ENCODE measurements at regions not wholly inside any gene's neighbourhood (a gene's known extent, or its start where the extent isn't known, plus 50 kb on each side); places are given as distances from the start of the nearest gene placed in this dataset.

DNA sequence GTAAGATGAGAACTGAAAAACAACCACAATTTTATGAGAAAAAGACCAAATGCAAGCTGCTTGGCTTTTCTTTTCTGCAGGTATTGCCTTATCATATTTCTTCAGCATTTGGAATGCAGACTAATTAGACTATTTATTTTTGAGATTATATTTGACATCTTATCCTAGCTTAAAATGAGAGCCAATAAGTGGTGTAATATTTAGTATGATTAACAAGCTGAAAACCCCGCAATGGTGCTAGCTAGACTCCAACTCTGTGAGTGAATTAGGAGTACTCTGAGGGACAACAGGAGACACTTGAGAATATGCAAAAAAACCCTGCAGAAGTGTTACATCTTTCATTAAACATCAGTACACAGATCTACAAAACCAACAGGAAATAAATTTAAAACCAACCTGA, 180.3 kb upstream of the MEOX2 start:
- Histone ChIP-seq H3K27ac (no peak overlapping the region), H3K4me3 (no peak overlapping the region), H3K27me3 (ENCODE audit: insufficient read depth in 3 of 3, low read length in 2 of 3) (no peaks in the 10 kb centered on the region), H3K36me3 (ENCODE audit: insufficient read depth in 1 of 2, low read depth in 1 of 2) (no peaks in the 10 kb centered on the region), H3K9me3 (no peaks in the 10 kb centered on the region), H3K4me1 (no peaks in the 10 kb centered on the region)
- DNase-seq (no peak), ATAC-seq (no peak)
- intact Hi-C loops (cut with DNase I) = no loop called here
- TF ChIP-seq, protein P1, sequence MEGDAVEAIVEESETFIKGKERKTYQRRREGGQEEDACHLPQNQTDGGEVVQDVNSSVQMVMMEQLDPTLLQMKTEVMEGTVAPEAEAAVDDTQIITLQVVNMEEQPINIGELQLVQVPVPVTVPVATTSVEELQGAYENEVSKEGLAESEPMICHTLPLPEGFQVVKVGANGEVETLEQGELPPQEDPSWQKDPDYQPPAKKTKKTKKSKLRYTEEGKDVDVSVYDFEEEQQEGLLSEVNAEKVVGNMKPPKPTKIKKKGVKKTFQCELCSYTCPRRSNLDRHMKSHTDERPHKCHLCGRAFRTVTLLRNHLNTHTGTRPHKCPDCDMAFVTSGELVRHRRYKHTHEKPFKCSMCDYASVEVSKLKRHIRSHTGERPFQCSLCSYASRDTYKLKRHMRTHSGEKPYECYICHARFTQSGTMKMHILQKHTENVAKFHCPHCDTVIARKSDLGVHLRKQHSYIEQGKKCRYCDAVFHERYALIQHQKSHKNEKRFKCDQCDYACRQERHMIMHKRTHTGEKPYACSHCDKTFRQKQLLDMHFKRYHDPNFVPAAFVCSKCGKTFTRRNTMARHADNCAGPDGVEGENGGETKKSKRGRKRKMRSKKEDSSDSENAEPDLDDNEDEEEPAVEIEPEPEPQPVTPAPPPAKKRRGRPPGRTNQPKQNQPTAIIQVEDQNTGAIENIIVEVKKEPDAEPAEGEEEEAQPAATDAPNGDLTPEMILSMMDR (IDR thresholded peaks at IDR 0.05) = no peak
- 63 to 78% (median 77%) methylated on average over 1 of the region's 1 CpG for WGBS, 3 donors

DNA sequence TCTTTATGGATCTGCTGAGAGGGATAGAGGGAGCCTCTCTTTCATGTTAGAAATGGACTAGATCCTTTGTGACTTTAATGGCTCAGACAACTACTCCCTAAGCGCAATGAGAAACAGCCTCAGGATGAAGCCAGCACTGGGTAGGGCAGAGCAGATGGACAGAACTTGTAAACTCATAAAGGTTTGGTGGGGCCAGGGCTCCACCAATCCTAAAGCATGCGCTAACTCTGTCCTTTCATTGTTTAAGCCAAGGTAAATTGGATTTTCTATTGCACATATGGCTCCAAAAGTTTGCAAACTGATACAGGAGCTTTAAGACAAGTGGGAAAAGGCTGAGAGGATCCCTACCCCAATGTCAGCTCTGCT, 178.1 kb upstream of the MEOX2 start:
- ATAC-seq = no peak
- TF ChIP-seq, protein P1 (IDR thresholded peaks at IDR 0.05) = no peak
- Histone ChIP-seq H3K27ac (no peak overlapping the region), H3K9me3 (no peaks in the 10 kb centered on the region), H3K4me3 (no peak overlapping the region), H3K36me3 (ENCODE audit: insufficient read depth in 1 of 2, low read depth in 1 of 2) (no peaks in the 10 kb centered on the region), H3K4me1 (no peaks in the 10 kb centered on the region), H3K27me3 (ENCODE audit: insufficient read depth in 3 of 3, low read length in 2 of 3) (no peaks in the 10 kb centered on the region)
- WGBS, 3 donors = 95 to 98% (median 98%) methylated on average over 2 of the region's 2 CpGs
- DNase-seq = no peak
- intact Hi-C loops (cut with DNase I) = no loop called here

DNA sequence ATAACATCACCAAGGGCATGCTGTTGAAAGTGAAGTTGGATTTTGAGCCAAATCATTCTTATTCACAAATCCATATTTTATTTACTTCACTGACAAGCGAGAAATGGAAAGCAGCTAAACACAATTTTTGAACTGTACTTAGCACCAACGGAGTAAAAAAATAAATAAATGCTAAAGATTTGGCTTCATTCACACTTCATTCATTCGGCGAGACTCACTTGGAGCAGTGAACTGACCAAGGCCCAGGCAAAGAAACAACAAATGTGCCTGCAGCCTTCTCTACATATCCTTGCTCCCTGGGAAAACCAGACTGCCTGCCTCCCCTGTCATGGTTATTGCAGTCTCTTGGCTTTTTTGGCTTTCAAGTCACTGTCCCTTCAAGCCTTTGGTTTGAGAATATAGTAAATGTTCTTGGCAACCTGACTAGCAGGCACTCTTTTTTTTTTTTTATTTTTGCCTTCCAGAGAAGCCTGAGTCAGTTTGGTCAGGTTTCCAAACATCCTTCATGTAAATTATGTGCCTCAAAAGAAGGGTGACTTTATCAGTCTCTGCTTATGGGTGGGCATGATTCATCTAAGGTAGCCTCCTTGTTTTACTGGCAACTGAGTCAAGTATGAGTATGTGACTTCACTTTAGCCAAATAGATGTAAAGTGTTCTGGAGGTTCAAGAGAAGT, 177.6 kb upstream of the MEOX2 start:
- ATAC-seq (no peak), DNase-seq (no peak)
- WGBS, 3 donors = 48 to 59% (median 50%) methylated on average over 4 of the region's 4 CpGs
- intact Hi-C loops (cut with DNase I) = no loop called here
- no peak overlapping the region for H3K27ac ChIP-seq
- no peaks in the 10 kb centered on the region for H3K4me1 ChIP-seq
- H3K9me3 ChIP-seq = no peaks in the 10 kb centered on the region
- no peaks in the 10 kb centered on the region for H3K36me3 ChIP-seq (ENCODE audit: insufficient read depth in 1 of 2, low read depth in 1 of 2)
- H3K4me3 ChIP-seq = no peak overlapping the region
- no peaks in the 10 kb centered on the region for H3K27me3 ChIP-seq (ENCODE audit: insufficient read depth in 3 of 3, low read length in 2 of 3)
- TF ChIP-seq, protein P1 (IDR thresholded peaks at IDR 0.05) = no peak

DNA sequence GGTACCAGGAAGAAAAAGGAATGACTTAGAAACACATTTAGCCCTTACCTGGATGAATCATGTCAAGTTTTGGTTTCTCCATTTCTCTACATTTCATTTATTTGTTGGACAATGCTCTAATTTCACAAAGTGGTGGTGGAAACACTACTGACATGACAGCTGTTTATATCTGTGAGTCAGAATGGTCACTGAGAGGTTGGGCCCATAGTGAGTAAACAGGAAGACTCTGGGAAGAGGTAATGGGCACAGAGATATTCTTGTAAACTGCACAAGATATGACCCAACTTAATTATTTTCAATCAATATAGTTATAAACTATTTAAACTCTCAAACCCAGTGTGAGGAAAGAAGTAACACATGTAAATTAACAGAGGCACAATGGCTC, 176.3 kb upstream of the MEOX2 start:
- H3K9me3 ChIP-seq = no peaks in the 10 kb centered on the region
- H3K27ac ChIP-seq = no peak overlapping the region
- no peaks in the 10 kb centered on the region for H3K36me3 ChIP-seq (ENCODE audit: insufficient read depth in 1 of 2, low read depth in 1 of 2)
- no peak overlapping the region for H3K4me3 ChIP-seq
- no peaks in the 10 kb centered on the region for H3K4me1 ChIP-seq
- intact Hi-C loops (cut with DNase I) = no loop called here
- DNase-seq (no peak), ATAC-seq (no peak)
- H3K27me3 ChIP-seq (ENCODE audit: insufficient read depth in 3 of 3, low read length in 2 of 3) = no peaks in the 10 kb centered on the region
- TF ChIP-seq, protein P1 (IDR thresholded peaks at IDR 0.05) = no peak
